GM12878 (cell line): ENCODE measurements at regions not wholly inside any gene's neighbourhood (a gene's known extent, or its start where the extent isn't known, plus 50 kb on each side); places are given as distances from the start of the nearest gene placed in this dataset.

Experiments used
- ATAC-seq: fragments of 200-7000 bp; cut with Tn5 transposase; 3 replicates; pipeline ENCODE4 v1.9.1; 2020; ENCODE audit warnings: mild to moderate bottlenecking, moderate library complexity
- BruUV-seq: library from RNA; stranded (reverse); fragments of 400-500 nt; replicated peaks from 2 replicates; lab custom pipeline; 2021; lab: Mats Ljungman, UMichigan
- CTCF ChIA-PET: fragments of 300-600 bp; sonication (Branson Sonifier 250); formaldehyde crosslinking; extraction: SDS; loops from one replicate; lab custom pipeline; 2021; ENCODE audit warnings: inconsistent platforms; lab: Yijun Ruan, JAX
- POLR2A ChIA-PET: fragments of 350-600 bp; formaldehyde crosslinking; extraction: SDS; loops from one replicate; lab custom pipeline; 2021; ENCODE audit warnings: inconsistent platforms; lab: Charles Lee
- RAD21 ChIA-PET: fragments of 300-600 bp; sonication (Branson Sonifier 250); formaldehyde crosslinking; loops from one replicate; lab custom pipeline; 2023; ENCODE audit warnings: antibody characterized with exemption; ENCODE audit not compliant: unreplicated experiment; lab: Charles Lee
- SMC1A ChIA-PET: fragments of 300-600 bp; sonication (Branson Sonifier 250); formaldehyde crosslinking; loops from one replicate; lab custom pipeline; 2023; ENCODE audit not compliant: unreplicated experiment, uncharacterized antibody; lab: Charles Lee
- DNase-seq: peaks from one replicate; pipeline ENCODE4 v3.0.0-alpha.2; 2011; ENCODE audit warnings: low read depth, low spot score
- FAIRE-seq: peaks from 3 replicates; lab custom pipeline; 2011; peaks lifted over from hg19 to GRCh38; lab: Jason Lieb, UNC
- H2AFZ ChIP-seq: 2 replicates; pipeline ENCODE4 v1.6.0; 2011; ENCODE audit warnings: low read depth, low read length, control low read depth; ENCODE audit not compliant: control insufficient read depth
- H3K27ac ChIP-seq: 2 replicates; pipeline ENCODE4 v1.5.1; 2011; ENCODE audit warnings: control low read depth; ENCODE audit not compliant: control insufficient read depth, insufficient read depth
- H3K27me3 ChIP-seq, 2 experiments: replicated peaks in 1 of 2; 2 replicates each; pipeline versions ENCODE4 v1.6.0 to v1.6.1; 2011; ENCODE audit warnings: low read length in 1 of 2; ENCODE audit not compliant: control insufficient read depth in 2 of 2, insufficient read depth in 2 of 2
- H3K36me3 ChIP-seq, 2 experiments: 2 replicates each; pipeline ENCODE4 v1.5.1; 2011; ENCODE audit warnings: low read length in 1 of 2; ENCODE audit not compliant: control insufficient read depth in 2 of 2, insufficient read depth in 2 of 2
- H3K4me1 ChIP-seq: 2 replicates; pipeline ENCODE4 v1.6.1; 2011; ENCODE audit warnings: mild to moderate bottlenecking, low read length, moderate library complexity, mixed read lengths; ENCODE audit not compliant: control insufficient read depth, insufficient read depth
- H3K4me2 ChIP-seq: 2 replicates; pipeline ENCODE4 v1.6.0; 2011; ENCODE audit warnings: control low read depth; ENCODE audit not compliant: control insufficient read depth, insufficient read depth
- H3K4me3 ChIP-seq: fragments of 200-600 bp; sonication (generic); 2 replicates; pipeline ENCODE4 v1.5.1; 2016
- H3K79me2 ChIP-seq: 2 replicates; pipeline ENCODE4 v1.6.0; 2011; ENCODE audit warnings: low read length; ENCODE audit not compliant: control insufficient read depth, insufficient read depth
- H3K9ac ChIP-seq: 2 replicates; pipeline ENCODE4 v1.8.0; 2011; ENCODE audit warnings: low read length, control low read depth, mixed read lengths; ENCODE audit not compliant: control insufficient read depth, insufficient read depth
- H3K9me3 ChIP-seq: replicated peaks from 3 replicates; pipeline ENCODE4 v1.5.1; 2011; ENCODE audit warnings: mild to moderate bottlenecking, low read length; ENCODE audit not compliant: control insufficient read depth, insufficient read depth
- H4K20me1 ChIP-seq: 2 replicates; pipeline ENCODE4 v1.6.0; 2011; ENCODE audit not compliant: control insufficient read depth, insufficient read depth
- CHD4 ChIP-seq: fragments of 200-600 bp; sonication (generic); IDR thresholded peaks from 2 replicates; pipeline ENCODE4 v1.6.1; 2016; ENCODE audit warnings: mild to moderate bottlenecking
- GATAD2B ChIP-seq: fragments of 450-650 bp; conservative IDR thresholded peaks from 2 replicates; pipeline ENCODE4 v1.6.1; 2017; ENCODE audit warnings: low read depth, mild to moderate bottlenecking, moderate library complexity
- IKZF2 ChIP-seq, 2 experiments: fragments of 450-650 bp; IDR thresholded peaks; 2 replicates each; pipeline ENCODE4 v1.6.1; 2017; ENCODE audit warnings: mild to moderate bottlenecking in 2 of 2, moderate library complexity in 2 of 2
- JUND ChIP-seq: IDR thresholded peaks from 2 replicates; pipeline ENCODE4 v1.6.1; 2012; ENCODE audit warnings: low read depth, mild to moderate bottlenecking, low read length, improper control_type of control experiment, moderate library complexity
- PAX8 ChIP-seq: fragments of 450-650 bp; IDR thresholded peaks from 2 replicates; pipeline ENCODE4 v1.6.1; 2017; ENCODE audit warnings: mild to moderate bottlenecking, moderate library complexity
- SMARCA5 ChIP-seq: fragments of 450-650 bp; IDR thresholded peaks from 2 replicates; pipeline ENCODE4 v1.6.1; 2017; ENCODE audit warnings: mild to moderate bottlenecking
- STAT1 ChIP-seq: fragments of 450-650 bp; conservative IDR thresholded peaks from 2 replicates; pipeline ENCODE4 v1.6.1; 2014; ENCODE audit warnings: antibody characterized with exemption, mild to moderate bottlenecking
- SUPT20H ChIP-seq: IDR thresholded peaks from 2 replicates; pipeline ENCODE4 v1.6.1; 2011; ENCODE audit warnings: low read depth, mild to moderate bottlenecking, low read length, moderate library complexity, borderline replicate concordance; ENCODE audit not compliant: control insufficient read depth
- SUZ12 ChIP-seq: fragments of 200-600 bp; sonication (generic); IDR thresholded peaks from one replicate; pipeline ENCODE4 v1.6.1; 2018; ENCODE audit warnings: antibody characterized with exemption, mild to moderate bottlenecking; ENCODE audit not compliant: unreplicated experiment
- TARDBP ChIP-seq: IDR thresholded peaks from 2 replicates; pipeline ENCODE4 v1.6.1; 2016; ENCODE audit warnings: borderline replicate concordance
- WGBS: methylation state at CpG from one replicate; pipeline ENCODE4 v1.1.6; 2016; ENCODE audit warnings: low lambda C conversion rate; ENCODE audit not compliant: insufficient replicate concordance, insufficient coverage; ENCODE audit errors: missing lambda C conversion rate; 5-methylcytosine and 5-hydroxymethylcytosine counted together
- in situ Hi-C: fragments of 300-500 bp; cut with MboI; formaldehyde crosslinking; loops from 9 replicates; pipeline ENCODE4 v1.14.3; 2018; ENCODE audit warnings: mixed read lengths
- intact Hi-C: fragments of 100-400 bp; cut with micrococcal nuclease; formaldehyde crosslinking; loops from one replicate; pipeline ENCODE4 v1.14.2; 2022; ENCODE audit not compliant: unreplicated experiment
- TF ChIP-seq, protein P1 (sequence below): fragments of 450-650 bp; IDR thresholded peaks from 2 replicates; pipeline ENCODE4 v1.6.1; 2014; ENCODE audit warnings: mild to moderate bottlenecking
- TF ChIP-seq, protein P2 (sequence below): fragments of 450-650 bp; IDR thresholded peaks from 2 replicates; pipeline ENCODE4 v1.6.1; 2017; ENCODE audit warnings: mild to moderate bottlenecking, moderate library complexity
- TF ChIP-seq, protein P3 (sequence below): IDR thresholded peaks from 2 replicates; pipeline ENCODE4 v1.6.1; 2011; ENCODE audit warnings: low read depth, mild to moderate bottlenecking, low read length, moderate library complexity, borderline replicate concordance; ENCODE audit errors: extremely low read depth

DNA sequence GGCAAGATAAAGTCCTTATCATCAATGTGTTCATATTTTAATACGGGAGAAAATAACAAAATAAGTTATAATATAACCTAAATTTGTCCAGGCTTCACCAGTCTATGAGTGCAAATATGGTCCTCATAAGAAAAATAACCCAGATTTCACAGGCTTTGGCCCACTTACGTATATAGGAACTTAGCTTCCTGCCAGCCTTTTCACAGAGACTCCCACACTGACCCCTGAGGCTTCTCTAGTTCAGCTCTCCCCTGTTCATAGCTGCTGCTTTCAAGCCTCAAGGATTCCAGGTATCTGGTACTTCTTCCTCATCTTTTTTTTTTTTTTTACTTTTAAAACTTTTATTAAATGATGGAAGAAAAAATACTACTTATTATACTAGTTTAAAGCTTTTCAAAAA is 74.9 kb upstream of the PELI1 start (continued):
- TF ChIP-seq, protein P1, sequence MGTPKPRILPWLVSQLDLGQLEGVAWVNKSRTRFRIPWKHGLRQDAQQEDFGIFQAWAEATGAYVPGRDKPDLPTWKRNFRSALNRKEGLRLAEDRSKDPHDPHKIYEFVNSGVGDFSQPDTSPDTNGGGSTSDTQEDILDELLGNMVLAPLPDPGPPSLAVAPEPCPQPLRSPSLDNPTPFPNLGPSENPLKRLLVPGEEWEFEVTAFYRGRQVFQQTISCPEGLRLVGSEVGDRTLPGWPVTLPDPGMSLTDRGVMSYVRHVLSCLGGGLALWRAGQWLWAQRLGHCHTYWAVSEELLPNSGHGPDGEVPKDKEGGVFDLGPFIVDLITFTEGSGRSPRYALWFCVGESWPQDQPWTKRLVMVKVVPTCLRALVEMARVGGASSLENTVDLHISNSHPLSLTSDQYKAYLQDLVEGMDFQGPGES = no peak
- TF ChIP-seq SUPT20H (no peak), SUZ12 (no peak)
- TF ChIP-seq, protein P2, sequence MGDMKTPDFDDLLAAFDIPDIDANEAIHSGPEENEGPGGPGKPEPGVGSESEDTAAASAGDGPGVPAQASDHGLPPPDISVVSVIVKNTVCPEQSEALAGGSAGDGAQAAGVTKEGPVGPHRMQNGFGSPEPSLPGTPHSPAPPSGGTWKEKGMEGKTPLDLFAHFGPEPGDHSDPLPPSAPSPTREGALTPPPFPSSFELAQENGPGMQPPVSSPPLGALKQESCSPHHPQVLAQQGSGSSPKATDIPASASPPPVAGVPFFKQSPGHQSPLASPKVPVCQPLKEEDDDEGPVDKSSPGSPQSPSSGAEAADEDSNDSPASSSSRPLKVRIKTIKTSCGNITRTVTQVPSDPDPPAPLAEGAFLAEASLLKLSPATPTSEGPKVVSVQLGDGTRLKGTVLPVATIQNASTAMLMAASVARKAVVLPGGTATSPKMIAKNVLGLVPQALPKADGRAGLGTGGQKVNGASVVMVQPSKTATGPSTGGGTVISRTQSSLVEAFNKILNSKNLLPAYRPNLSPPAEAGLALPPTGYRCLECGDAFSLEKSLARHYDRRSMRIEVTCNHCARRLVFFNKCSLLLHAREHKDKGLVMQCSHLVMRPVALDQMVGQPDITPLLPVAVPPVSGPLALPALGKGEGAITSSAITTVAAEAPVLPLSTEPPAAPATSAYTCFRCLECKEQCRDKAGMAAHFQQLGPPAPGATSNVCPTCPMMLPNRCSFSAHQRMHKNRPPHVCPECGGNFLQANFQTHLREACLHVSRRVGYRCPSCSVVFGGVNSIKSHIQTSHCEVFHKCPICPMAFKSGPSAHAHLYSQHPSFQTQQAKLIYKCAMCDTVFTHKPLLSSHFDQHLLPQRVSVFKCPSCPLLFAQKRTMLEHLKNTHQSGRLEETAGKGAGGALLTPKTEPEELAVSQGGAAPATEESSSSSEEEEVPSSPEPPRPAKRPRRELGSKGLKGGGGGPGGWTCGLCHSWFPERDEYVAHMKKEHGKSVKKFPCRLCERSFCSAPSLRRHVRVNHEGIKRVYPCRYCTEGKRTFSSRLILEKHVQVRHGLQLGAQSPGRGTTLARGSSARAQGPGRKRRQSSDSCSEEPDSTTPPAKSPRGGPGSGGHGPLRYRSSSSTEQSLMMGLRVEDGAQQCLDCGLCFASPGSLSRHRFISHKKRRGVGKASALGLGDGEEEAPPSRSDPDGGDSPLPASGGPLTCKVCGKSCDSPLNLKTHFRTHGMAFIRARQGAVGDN = no peak

DNA sequence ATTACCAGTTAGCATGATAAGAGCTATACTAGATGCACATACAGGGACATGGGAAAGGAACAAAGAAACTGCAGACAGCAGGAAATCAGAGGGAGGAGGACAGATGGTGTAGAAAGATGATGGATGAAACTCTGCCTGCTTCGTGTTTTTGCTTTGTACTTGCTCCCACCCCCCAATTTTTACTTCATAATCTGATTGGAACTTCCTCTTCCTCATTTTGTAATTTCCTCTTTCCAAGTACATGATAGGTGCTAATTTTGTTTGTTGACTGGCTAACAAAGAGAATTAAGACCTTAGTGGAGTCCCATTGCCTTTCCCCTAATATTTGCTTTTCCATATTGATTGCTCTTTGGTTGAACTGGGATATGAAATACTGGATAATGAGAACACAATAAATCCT is 76.0 kb upstream of the PELI1 start:
- H3K36me3 ChIP-seq = no peaks in the 10 kb centered on the region
- peaks cover 22% of the 10 kb centered on the region for H3K4me1 ChIP-seq
- H3K79me2 ChIP-seq = no peaks in the 10 kb centered on the region
- ATAC-seq = no peak
- FAIRE-seq = no peak
- TF ChIP-seq PAX8 (no peak), JUND (no peak), TARDBP (no peak), SMARCA5 (no peak), STAT1 (no peak), IKZF2 (IDR thresholded peaks at IDR 0.05) (no peak), GATAD2B (no peak), CHD4 (no peak)
- TF ChIP-seq, protein P3, sequence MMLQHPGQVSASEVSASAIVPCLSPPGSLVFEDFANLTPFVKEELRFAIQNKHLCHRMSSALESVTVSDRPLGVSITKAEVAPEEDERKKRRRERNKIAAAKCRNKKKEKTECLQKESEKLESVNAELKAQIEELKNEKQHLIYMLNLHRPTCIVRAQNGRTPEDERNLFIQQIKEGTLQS = no peak
- H3K27me3 ChIP-seq = no peaks in the 10 kb centered on the region
- H3K9me3 ChIP-seq = no peaks in the 10 kb centered on the region
- WGBS = 6% methylated on average over 1 of the region's 1 CpG
- DNase-seq = no peak
- in situ Hi-C loops = no loop called here
- no peak overlapping the region for H3K4me2 ChIP-seq
- no peak overlapping the region for H2AFZ ChIP-seq
- ChIA-PET POLR2A (interaction anchor here (0.6 to 2.2 kb wide), 4 partner anchors 12 to 88 kb away, joined by 3 to 8 read pairs (median 4); no protein-coding TSS in a partner anchor), CTCF (interaction anchor here (1.2 to 8.3 kb wide), 4 partner anchors 7 to 109 kb away, joined by 5 to 117 read pairs (median 10); no protein-coding TSS in a partner anchor), RAD21 (interaction anchor here (0.9 to 2.4 kb wide), 8 partner anchors 13 to 109 kb away, joined by 3 to 14 read pairs (median 6); no protein-coding TSS in a partner anchor), SMC1A (interaction anchor here (0.9 to 7.0 kb wide), 12 partner anchors 8 to 108 kb away, joined by 3 to 161 read pairs (median 4); no protein-coding TSS in a partner anchor)
- no peak overlapping the region for H3K4me3 ChIP-seq
- no TSS peak for BruUV-seq
- no peak overlapping the region for H3K27ac ChIP-seq
- no peaks in the 10 kb centered on the region for H4K20me1 ChIP-seq
- no peak overlapping the region for H3K9ac ChIP-seq
- intact Hi-C loops = no loop called here
